ENCODE measurements at regions not wholly inside any gene's neighbourhood (a gene's known extent, or its start where the extent isn't known, plus 50 kb on each side); places are given as distances from the start of the nearest gene placed in this dataset.

DNA sequence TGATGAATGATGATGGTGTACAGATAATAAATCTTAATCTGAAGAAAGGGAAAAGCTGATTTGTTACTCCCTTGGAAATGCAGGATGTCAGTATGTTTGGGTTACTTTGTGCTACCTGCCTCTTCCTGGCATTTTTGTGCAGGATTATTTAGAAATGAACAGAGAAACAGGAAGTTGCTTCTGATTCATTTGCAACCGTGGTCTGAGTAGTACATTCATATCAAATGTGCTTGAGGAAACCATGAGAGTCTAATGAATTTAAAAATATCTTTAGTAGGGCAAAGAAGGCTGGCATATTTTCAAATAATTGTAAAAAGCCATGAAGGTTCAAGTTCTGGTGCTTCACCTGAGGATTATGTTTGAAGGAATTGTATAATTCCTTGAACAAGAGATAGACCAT, 391.6 kb downstream of the TMEM161B start:
- DNase-seq (ENCODE audit: low read depth in 2 of 2), result no peak

DNA sequence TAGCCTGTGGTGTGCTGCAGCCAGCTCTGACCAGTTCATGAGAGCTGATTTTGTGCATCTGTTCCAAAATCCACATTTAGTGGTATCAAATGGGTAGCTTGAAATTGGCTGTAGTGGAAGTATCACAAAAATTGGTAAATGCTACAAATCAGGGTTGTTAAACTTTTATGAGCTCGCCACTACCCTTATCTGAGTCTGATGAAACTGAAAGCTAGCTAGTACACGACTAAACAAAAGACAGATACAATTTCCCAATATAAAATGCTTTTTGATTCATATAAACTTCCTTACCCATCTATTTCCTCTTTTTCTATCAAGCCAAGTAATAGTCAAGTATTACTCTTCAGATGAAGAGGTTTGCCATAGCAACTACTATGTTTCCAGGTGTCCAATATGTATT, 392.0 kb downstream of the TMEM161B start:
- no peak for DNase-seq (ENCODE audit: low read depth in 2 of 2)

DNA sequence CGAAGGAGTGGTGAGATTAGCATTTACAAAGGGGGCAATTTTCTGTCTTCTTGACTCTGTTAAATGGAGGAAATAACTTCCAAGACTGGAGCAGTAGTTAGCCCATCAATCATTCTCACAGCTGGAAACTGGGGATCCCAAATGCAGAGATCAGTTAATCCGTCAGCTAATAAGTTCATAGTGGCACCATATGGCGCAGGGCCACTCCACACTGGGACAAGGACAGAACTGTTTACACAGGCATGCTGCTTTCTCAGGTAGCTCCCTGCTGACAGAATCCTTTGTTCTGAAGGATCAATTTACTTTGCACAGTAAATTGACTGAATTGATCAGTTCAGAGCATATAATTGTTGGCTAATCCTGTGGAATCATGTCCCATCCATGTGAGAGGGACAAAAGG, 395.7 kb downstream of the TMEM161B start:
- no peak for DNase-seq (ENCODE audit: low read depth in 2 of 2)

DNA sequence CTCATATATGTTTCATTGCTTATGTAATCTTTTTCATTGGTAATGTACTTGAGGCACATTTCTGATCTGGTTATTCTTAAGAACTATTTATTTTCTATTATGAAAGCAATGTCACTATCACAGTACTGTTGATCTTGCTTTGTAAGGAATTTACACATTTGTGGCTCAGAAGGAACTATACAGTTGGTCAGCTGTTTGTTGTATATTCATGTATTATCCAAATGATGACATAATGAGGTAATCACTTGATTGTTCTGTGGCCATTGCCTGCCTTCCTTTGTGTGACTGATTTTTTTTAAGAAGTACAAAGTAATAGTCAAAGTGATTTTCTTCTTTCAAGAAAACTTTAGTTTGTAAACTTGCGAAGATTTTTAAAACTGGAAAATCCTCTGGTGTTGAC, 399.9 kb downstream of the TMEM161B start:
- DNase-seq (ENCODE audit: low read depth in 2 of 2), result no peak

DNA sequence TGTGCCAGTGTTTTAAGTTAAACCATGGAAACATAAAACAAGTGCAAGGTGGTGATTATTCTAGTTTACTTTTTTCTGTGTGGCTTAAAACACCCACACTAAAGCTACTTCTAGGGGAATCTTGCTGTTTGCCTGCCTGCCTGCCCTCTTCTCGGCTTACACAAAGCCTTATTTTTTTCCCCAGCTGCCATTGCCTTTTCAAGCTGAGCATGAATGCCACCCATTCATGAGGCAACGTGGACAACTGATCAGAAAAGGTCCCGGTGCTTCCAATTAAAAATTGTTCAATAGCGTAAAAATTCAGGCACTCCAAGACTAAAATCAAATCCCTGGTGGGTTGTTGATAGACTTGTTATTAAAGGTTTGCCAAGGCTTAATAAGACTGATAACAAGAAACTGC, 401.4 kb downstream of the TMEM161B start:
- no peak for DNase-seq (ENCODE audit: low read depth in 2 of 2)

DNA sequence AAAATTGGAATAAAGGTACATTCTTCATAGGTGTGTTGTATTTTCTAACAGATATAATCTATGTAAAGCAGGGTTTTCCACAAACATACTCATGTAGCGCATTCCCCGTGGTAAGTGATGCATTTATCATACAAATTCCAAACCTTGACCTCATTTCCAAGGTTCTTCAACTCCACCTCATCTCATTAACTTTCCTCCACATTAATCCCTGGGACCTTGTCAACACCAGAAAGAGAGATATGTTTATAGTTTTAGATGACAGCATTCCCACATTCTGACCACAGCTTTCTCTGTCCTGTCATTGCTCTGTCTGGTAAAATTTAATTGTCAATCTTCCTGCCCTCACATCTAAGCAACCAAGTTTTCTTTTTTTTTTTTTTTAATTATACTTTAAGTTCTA, 415.1 kb downstream of the TMEM161B start:
- DNase-seq (ENCODE audit: low read depth in 2 of 2), result no peak

DNA sequence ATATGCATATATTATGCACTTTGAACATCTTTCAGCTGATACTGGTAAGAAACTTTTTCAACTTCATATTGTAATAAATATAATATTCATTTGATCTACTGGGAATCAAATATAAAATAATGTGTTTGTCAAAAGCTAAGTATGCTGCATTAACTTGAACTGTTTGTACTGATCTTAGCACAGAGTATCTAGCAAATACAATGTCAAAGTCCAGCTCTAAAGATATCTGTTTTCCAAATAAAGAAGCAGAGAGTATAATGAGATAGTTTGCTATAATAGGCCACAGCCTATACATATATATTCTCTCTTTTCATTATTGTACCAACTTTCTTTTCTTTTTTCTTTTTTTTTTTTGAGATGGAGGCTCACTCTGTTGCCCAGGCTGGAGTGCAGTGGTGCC, 417.0 kb downstream of the TMEM161B start:
- DNase-seq (ENCODE audit: low read depth in 2 of 2), result no peak

DNA sequence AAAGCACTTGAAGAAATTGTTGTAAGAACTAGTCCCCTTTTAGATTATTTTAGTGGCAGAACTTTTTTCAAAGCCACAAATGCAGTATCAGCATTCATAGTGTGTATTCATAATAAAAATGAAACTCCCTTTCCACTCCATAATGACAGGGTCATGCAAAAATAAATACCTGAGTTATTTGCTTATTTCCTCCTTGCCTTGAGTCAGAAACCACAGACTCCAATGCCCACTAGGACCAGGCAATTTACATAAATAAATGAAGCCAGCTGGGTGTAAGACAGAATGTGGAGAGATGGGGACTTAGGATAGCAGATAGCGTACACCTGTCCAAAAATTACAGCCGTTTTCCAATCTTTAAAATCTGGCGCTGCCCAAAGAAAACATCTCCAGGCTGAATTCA, 417.8 kb downstream of the TMEM161B start:
- DNase-seq (ENCODE audit: low read depth in 2 of 2), result no peak

DNA sequence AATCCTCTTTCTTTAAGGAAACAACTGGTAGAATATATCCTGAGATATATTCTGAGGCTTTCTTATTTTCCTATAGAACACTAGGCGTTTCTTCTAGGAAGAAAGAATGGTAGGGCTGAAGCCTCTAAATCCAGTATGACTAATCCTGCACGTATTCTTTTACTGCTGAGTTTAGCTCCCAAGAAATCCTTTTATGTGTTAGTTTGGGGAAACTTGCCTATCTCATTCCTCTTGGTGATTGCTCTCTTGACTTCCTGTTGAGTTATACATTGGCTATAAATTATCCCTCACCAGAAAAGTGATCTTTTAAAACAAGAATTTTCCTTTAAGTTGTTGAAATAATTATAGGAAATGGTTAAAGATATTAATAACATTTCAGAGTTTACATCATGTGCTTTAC, 422.9 kb downstream of the TMEM161B start:
- DNase-seq (ENCODE audit: low read depth in 2 of 2), result no peak

DNA sequence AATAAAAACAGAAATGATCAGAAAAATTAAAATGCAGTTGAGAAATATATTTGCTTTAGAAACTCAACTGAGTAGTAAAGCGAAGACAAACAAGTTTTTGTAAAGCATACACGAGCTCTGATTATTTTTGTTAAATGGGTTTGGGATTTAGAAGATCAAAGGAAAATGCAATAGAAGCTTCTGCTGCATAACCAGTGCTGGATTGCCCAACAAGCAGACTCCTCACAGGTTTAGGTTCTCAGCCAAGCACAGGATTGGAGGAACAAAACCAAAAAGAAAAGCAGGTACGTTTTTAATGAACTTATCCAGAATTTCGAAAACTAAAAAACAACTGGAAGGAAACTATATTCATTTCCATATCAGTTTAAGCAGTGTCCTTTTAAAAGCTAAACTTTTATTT, 423.8 kb downstream of the TMEM161B start:
- DNase-seq (ENCODE audit: low read depth in 2 of 2), result no peak

DNA sequence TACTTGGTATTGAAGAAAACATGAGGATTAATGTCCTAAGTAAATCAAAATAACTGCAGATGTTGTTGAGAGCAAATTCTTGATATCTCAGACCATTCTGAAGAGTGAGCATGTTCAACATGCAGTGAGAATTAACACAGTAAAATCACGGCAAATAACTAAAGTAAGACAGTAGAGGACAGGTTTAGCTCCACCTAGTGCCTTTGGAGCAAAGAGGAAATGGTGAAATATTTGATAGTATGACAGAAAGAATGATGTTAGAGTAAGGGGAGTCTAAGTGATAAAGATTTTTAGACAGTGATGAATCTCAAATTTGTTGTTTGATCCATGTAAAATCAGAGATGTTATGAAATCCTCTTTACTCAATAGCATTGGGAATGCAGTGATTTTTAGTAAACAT, 424.2 kb downstream of the TMEM161B start:
- DNase-seq (ENCODE audit: low read depth in 2 of 2), result no peak

DNA sequence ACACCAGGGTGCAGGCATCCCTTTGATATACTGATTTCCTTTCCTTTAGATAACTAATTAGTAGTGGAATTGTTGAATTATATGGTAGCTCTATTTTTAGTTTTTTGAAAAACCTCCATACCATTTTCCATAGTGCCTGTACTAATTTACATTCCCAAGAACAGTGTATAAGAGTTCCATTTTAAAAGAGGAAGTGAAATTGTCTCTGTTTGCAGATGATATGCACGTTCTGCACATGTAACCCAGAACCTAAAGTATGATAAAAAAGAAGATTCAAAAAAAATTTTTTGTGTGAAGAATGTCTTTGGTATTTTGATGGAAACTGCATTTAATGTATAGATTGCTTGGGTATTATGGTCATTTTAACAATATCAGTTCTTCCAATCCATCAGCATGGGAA, 424.0 kb upstream of the CCNH start:
- DNase-seq (ENCODE audit: low read depth in 2 of 2), result no peak

DNA sequence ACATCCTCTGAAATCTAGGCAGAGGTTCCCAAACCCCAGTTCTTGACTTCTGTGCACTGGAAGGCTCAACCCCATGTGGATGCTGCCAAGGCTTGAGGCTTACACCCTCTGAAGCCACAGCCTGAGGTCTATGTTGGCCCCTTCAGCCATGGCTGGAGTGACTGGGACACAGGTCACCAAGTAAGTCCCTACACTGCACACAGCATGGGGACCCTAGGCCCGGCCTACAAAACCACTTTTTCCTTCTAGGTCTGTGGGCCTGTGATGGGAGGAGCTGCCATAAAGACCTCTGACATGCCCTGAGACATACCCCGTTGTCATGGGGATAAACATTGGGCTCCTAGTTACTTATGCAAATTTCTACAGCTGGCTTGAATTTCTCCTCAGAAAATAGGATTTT, 418.8 kb upstream of the CCNH start:
- no peak for DNase-seq (ENCODE audit: low read depth in 2 of 2)

DNA sequence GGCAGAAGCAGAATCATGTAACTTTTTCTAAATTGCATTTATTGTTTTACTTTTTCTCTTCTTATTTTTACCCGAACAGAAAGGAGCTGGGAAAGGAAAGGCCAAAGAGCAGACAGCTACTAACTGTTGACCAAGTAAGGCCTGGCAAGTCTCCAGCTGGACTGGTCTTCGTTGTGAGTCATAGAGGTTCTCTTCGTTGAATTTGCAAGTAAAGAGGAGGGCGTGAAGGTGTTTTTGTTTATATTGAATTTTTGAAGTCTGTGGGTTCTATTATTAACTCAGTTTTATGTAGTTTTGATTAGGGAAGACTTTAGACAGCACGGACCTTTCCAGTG, 416.5 kb upstream of the CCNH start:
- no peak for DNase-seq (ENCODE audit: low read depth in 2 of 2)

DNA sequence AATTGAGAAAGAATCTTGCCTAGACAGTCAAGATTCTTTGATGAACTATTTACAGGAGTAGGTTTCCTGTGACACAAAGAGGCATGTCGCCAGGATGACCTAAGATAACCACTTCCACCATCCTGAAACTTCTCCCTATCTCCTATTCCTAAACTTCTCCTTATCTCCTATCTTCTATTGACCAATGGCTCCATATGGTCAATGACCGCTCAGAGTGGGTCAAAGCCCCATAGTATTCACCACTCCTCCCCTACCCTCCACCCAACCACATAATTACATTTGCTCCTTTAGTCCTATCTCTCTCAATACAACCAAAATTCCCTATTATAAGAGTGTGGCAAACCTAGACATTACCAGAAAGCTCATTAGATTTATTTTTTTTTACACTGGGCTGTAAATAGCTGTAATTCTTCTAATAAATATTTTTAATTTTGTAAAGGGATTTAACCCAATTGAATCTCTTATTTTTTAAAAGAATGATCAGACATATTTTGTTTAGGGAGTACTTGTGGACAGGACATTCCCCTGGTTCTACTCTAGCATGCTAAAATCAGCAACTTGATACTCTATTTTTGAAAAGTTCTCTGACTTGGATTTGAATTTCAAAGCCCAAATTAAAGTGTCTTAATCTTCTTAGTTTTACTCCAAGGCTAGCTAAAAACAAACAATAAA, 416.0 kb upstream of the CCNH start:
- DNase-seq (ENCODE audit: low read depth in 2 of 2), result no peak

DNA sequence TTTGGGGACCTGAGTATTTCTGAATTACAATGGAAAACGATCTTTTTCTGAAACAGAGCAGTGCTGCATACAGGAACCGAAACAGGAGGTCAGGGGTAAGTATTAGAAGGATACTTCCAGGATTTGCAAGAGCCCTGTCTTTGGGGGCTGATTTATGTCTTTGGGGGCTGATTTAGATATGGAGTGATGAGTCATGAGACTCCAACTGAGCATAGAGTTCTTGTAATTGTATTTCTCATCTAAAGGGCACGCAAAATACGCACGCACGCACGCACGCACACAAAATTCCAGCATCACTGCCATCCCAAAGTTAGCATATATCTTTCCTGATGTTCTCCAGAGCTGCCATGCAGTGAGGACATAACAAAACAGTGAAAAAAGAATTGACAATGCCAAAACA, 414.8 kb upstream of the CCNH start:
- peak in 1 of 2 experiments; percentile 12 for DNase-seq (ENCODE audit: low read depth in 2 of 2)

DNA sequence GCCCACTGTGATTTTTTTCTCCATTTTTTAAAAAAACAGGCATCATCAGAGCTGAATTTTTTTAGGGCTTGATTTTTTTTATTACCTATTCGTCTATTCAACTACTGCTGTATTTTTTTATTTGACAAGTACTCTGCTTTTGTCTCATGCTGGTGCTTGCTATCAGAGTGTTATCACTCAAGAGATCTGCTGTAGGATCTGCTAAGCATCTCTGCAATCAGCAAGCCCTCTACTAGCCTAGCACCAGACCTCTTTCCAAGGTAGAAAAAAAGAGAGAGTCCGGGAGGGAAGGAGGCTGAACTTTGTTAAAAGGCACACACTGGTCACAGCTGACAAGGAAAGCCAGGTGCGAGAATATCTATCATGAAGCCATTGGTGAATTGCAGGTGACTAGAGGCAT, 413.8 kb upstream of the CCNH start:
- no peak for DNase-seq (ENCODE audit: low read depth in 2 of 2)

DNA sequence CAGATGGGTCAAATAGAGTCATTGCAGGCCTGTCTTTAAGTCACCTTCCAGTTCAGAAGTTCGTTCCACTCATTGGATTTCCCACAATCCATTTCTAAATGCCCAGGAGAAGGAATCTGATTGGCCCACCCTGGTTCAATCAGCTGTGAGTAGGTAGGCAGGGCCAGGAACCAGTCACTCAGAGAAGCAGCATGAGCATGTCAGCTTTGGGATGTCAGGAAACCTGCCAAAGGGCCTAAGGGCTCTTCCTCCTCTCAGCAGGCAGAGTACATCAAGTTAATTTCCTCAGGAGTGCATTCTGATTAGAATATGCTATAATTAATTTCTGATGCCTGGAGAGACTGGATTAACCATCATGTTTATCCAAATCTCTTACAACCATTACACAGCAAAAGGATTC, 412.9 kb upstream of the CCNH start:
- DNase-seq (ENCODE audit: low read depth in 2 of 2), result no peak

DNA sequence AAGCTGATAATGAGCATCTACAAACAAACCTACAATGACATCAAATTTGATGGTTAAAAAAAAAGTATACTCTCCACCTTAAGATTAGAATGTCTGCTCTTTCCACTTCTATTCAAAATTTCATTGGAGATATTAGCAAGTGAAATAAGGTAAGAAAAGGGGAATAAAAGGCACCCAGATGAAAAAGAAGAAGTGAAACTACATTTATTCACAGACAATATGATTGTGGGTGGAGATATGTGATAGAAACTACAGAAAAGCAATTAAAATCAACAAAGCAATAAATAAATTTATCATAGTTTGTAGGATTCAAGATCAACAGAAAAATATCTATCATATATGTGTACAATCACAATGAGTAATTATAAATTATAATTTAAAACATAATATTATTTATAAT, 395.1 kb upstream of the CCNH start:
- no peak for DNase-seq (ENCODE audit: low read depth in 2 of 2)

DNA sequence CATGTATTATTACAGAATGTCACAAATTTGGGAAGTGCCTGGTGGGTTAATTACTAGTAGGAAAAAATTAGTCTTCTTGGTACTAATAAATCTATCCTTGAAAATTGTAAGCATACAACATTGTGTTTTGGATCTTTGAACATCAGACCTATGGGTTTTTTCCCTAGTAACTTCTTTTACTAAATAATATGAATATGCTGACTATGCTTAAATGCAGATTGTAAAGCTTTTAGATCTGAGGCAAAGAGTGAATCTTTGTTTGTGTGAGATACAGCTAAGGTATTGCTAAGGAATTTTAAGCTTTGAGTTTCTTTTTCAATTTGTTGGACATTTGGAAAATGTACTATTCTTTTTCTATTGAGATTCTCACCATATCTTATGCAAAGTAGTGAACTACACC, 390.6 kb upstream of the CCNH start:
- no peak for DNase-seq (ENCODE audit: low read depth in 2 of 2)

DNA sequence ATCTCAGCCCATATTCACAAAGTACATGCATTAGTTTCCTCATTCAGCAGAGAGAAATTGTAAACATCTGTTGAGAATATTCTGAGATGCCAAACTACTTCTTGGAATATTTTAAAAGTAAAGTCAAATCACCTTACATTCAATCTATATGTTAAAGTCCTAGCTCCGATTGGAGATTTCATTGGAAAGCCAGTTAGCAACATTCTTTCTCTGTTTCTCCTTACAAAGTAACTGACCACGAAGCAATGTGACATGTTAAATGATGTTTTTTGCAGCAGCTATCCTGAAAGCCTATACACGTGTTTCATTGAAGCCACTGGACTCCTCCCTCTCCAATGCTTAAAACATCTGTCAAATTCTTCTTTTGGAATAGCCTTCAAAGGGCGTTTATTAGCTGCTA, 379.1 kb upstream of the CCNH start:
- no peak for DNase-seq (ENCODE audit: low read depth in 2 of 2)

DNA sequence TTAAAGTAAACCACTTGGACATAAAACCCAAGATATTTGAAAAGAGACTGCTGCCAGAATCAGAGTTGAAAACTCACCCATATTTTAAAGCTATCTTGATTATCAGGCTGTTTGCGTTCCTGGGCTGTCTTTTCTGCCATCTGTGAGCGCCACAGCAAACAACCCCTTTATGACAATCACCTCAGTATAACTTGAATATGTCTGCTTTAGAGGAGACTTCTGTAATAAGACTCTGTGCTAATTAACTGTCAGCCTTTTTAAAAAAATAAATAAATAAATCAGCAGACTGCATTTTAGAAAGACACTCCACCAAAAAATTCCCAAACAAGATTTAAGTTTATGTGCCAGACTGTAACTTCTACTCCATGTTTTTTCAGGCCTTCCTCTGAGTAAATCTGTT, 375.7 kb upstream of the CCNH start:
- DNase-seq (ENCODE audit: low read depth in 2 of 2), result no peak

DNA sequence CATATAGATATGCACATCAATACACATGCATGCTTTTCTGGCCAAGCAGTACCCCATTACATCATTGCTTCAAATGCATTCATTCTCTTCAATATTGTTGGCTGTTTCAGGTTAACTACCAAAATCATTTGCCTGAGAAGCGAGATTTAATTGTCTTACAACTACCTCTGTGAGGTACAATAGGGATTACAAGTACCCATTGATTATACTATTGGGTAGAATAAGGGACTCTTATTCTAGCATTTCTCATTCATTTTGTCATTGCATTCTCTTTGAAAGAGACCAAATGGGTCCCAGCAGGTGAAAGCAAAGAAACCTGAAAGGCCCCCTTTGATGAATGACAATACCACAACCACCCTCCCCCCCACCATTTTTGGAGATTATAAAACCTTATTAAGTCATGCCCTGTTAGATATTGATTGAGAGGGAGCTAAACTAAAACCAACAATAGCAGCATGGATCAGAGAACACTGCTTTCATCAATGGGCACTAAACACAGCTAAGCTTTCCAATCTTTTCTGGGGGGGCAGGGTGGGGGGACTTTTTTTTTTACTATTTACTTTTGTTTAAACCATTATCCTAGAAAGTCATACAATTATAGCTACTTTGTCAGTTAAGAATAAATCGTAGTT, 375.0 kb upstream of the CCNH start:
- no peak for DNase-seq (ENCODE audit: low read depth in 2 of 2)

DNA sequence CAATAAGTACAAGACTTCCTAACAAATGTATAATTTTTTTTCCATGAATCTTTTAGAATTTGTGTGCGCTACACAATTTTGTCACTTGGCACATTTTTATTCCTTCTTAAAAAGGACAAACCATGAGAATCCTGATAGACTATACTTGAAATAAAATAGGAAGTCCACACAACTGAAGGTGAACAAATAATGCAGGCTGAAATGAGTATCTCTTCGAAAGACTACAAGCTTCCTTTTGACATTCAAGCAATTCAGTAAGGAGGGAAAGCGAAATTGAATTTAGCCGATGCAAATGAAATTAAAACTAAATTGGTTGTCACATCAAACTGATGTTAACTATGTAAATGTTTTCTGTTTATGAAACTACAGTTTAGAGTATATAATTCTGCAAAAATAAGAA, 374.4 kb upstream of the CCNH start:
- DNase-seq (ENCODE audit: low read depth in 2 of 2), result no peak

Measured in fibroblast of skin of left quadriceps (primary cell).